MM.1S (cell line): ENCODE measurements at regions not wholly inside any gene's neighbourhood (a gene's known extent, or its start where the extent isn't known, plus 50 kb on each side); places are given as distances from the start of the nearest gene placed in this dataset.

Experiments used
- DNase-seq: peaks from one replicate; pipeline ENCODE4 v3.0.0-alpha.2; 2015
- H2AFZ ChIP-seq: fragments of 300-600 bp; sonication (generic); 2 replicates; pipeline ENCODE4 v1.6.0; 2016; ENCODE audit warnings: antibody characterized with exemption, low read length
- H3F3A ChIP-seq: fragments of 300-600 bp; sonication (generic); 2 replicates; pipeline ENCODE4 v1.6.1; 2016; ENCODE audit warnings: mild to moderate bottlenecking, antibody characterized with exemption, low read length, moderate library complexity, mixed read lengths; ENCODE audit not compliant: insufficient read depth
- H3K27ac ChIP-seq: fragments of 300-600 bp; sonication (generic); 2 replicates; pipeline ENCODE4 v1.5.1; 2016; ENCODE audit warnings: mild to moderate bottlenecking, low read length
- H3K27me3 ChIP-seq: fragments of 300-600 bp; sonication (generic); replicated peaks from 2 replicates; pipeline ENCODE4 v1.6.0; 2016; ENCODE audit warnings: low read length; ENCODE audit not compliant: insufficient read depth
- H3K36me3 ChIP-seq: fragments of 300-600 bp; sonication (generic); replicated peaks from 2 replicates; pipeline ENCODE4 v1.6.1; 2016; ENCODE audit warnings: mild to moderate bottlenecking, low read length, mixed read lengths; ENCODE audit not compliant: insufficient read depth
- H3K4me1 ChIP-seq: fragments of 300-600 bp; sonication (generic); 2 replicates; pipeline ENCODE4 v1.6.1; 2016; ENCODE audit warnings: low read length, mixed read lengths
- H3K4me2 ChIP-seq: fragments of 300-600 bp; sonication (generic); 2 replicates; pipeline ENCODE4 v1.6.0; 2016; ENCODE audit warnings: low read depth, low read length
- H3K4me3 ChIP-seq: fragments of 300-600 bp; sonication (generic); 2 replicates; pipeline ENCODE4 v1.5.1; 2016; ENCODE audit warnings: low read length, mixed read lengths
- H3K79me2 ChIP-seq: fragments of 300-600 bp; sonication (generic); 2 replicates; pipeline ENCODE4 v1.6.1; 2016; ENCODE audit warnings: mixed run types, low read length, mixed read lengths
- H3K9ac ChIP-seq: fragments of 300-600 bp; sonication (generic); 2 replicates; pipeline ENCODE4 v1.6.1; 2016; ENCODE audit warnings: low read length, mixed read lengths
- H3K9me2 ChIP-seq: fragments of 300-600 bp; sonication (generic); replicated peaks from 2 replicates; pipeline ENCODE4 v1.6.1; 2016; ENCODE audit warnings: mild to moderate bottlenecking, low read length, mixed read lengths; ENCODE audit not compliant: insufficient read depth
- H3K9me3 ChIP-seq: fragments of 300-600 bp; sonication (generic); replicated peaks from 2 replicates; pipeline ENCODE4 v1.6.1; 2016; ENCODE audit warnings: mild to moderate bottlenecking, low read length, mixed read lengths; ENCODE audit not compliant: insufficient read depth
- H4K20me1 ChIP-seq: fragments of 300-600 bp; sonication (generic); 2 replicates; pipeline ENCODE4 v1.6.1; 2016; ENCODE audit warnings: mild to moderate bottlenecking, low read length, moderate library complexity, mixed read lengths; ENCODE audit not compliant: insufficient read depth
- CTCF ChIP-seq: fragments of 300-600 bp; sonication (generic); IDR thresholded peaks from 2 replicates; pipeline ENCODE4 v1.5.1; 2016; ENCODE audit warnings: antibody characterized with exemption, low read length, mixed read lengths
- EZH2 ChIP-seq: fragments of 300-600 bp; sonication (generic); optimal IDR thresholded peaks from 2 replicates; pipeline ENCODE3; 2017; ENCODE audit warnings: low read depth, mild to moderate bottlenecking, antibody characterized with exemption, low read length, mixed read lengths
- EZH2phosphoT487 ChIP-seq: fragments of 300-600 bp; sonication (generic); IDR thresholded peaks from 2 replicates; pipeline ENCODE4 v1.6.1; 2018; ENCODE audit warnings: antibody characterized with exemption, low read length

DNA sequence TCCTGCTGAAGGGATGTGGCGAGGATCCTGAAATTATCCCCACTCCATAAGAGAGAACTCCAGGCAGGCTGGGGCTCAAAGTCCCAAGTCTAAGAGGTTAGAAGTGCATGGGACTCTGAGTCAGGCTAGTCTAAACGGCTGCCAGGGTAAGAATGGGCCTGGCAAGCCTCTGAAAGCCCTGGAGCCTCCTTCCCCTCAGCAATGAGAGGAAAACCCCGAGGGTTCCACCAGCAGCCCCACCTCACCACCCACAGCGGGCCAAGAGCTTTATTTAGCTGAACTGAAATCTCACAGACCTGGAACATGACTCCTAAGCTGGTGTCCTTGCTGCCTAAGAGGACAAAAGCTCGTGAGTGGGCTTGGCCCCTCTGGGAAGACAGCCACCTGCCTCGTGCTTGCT, 135.5 kb downstream of the SEC61B start:
- no peak for DNase-seq
- H3K27ac ChIP-seq = no peak overlapping the region
- H3K9me3 ChIP-seq = no peaks in the 10 kb centered on the region
- no peaks in the 10 kb centered on the region for H3K9me2 ChIP-seq
- H3K36me3 ChIP-seq = no peaks in the 10 kb centered on the region
- no peaks in the 10 kb centered on the region for H3F3A ChIP-seq
- H4K20me1 ChIP-seq = no peaks in the 10 kb centered on the region
- no peaks in the 10 kb centered on the region for H3K4me1 ChIP-seq
- H3K9ac ChIP-seq = no peak overlapping the region
- TF ChIP-seq CTCF = no peak
- TF ChIP-seq EZH2phosphoT487 = no peak
- TF ChIP-seq EZH2 = no peak
- no peak overlapping the region for H2AFZ ChIP-seq
- no peaks in the 10 kb centered on the region for H3K79me2 ChIP-seq
- no peak overlapping the region for H3K4me3 ChIP-seq
- no peaks in the 10 kb centered on the region for H3K27me3 ChIP-seq
- no peak overlapping the region for H3K4me2 ChIP-seq

DNA sequence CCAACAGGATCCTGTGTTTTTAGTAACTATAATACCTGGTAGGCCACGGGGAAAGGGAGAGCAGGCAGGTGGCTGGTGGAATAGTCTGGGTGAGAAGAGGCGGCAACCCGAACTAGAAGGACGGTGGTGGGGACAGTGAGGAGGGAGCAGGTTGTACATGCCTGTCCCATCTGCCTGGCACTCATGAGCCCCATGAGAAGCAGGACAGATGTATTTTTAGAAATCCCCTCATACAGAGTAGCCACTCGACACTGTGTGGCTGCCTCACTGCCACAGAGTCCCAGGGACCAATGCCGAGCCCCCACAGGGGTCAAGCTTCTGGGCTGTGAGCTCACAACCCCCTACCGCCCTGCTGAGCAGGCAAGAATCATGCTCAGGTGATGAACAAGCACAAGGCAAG, 136.6 kb downstream of the SEC61B start:
- H3F3A ChIP-seq = no peaks in the 10 kb centered on the region
- H3K4me1 ChIP-seq = no peaks in the 10 kb centered on the region
- H3K4me3 ChIP-seq = no peak overlapping the region
- H3K27me3 ChIP-seq = no peaks in the 10 kb centered on the region
- H3K9me2 ChIP-seq = no peaks in the 10 kb centered on the region
- no peaks in the 10 kb centered on the region for H3K79me2 ChIP-seq
- TF ChIP-seq CTCF (no peak), EZH2 (no peak), EZH2phosphoT487 (no peak)
- no peak overlapping the region for H3K27ac ChIP-seq
- no peaks in the 10 kb centered on the region for H3K36me3 ChIP-seq
- no peak overlapping the region for H2AFZ ChIP-seq
- no peak overlapping the region for H3K4me2 ChIP-seq
- no peak for DNase-seq
- no peaks in the 10 kb centered on the region for H3K9me3 ChIP-seq
- H3K9ac ChIP-seq = no peak overlapping the region
- no peaks in the 10 kb centered on the region for H4K20me1 ChIP-seq

DNA sequence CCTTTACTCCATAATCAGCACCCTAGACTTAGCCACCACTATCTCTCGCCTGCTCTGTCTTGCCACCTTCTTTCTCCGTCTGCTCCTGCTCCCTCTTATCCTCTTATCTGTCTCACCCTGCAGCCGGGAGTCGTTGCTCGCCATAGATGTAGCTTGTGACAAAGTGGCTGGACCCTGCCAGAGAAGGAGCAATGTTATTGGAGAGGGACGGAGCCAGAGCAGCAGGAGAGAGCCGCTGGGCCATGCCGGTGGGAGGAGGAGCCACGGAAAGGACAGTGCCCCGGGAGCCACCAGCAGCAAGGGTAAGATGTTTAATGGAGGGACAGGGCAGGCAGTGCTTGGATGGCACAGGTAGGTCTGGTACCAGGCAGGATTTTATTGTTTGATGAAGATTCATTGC, 137.3 kb downstream of the SEC61B start:
- H3K9me3 ChIP-seq = no peaks in the 10 kb centered on the region
- no peak for TF ChIP-seq EZH2phosphoT487
- TF ChIP-seq CTCF = no peak
- no peak for TF ChIP-seq EZH2
- no peak overlapping the region for H3K27ac ChIP-seq
- H3K4me2 ChIP-seq = no peak overlapping the region
- H3K9ac ChIP-seq = no peak overlapping the region
- no peaks in the 10 kb centered on the region for H3K27me3 ChIP-seq
- H3K9me2 ChIP-seq = no peaks in the 10 kb centered on the region
- no peaks in the 10 kb centered on the region for H3K36me3 ChIP-seq
- H3K4me3 ChIP-seq = no peak overlapping the region
- no peaks in the 10 kb centered on the region for H3K4me1 ChIP-seq
- no peaks in the 10 kb centered on the region for H3F3A ChIP-seq
- H4K20me1 ChIP-seq = no peaks in the 10 kb centered on the region
- no peak for DNase-seq
- no peaks in the 10 kb centered on the region for H3K79me2 ChIP-seq
- no peak overlapping the region for H2AFZ ChIP-seq
